ENCODE measurements at regions not wholly inside any gene's neighbourhood (a gene's known extent, or its start where the extent isn't known, plus 50 kb on each side); places are given as distances from the start of the nearest gene placed in this dataset.

- H3K79me2 ChIP-seq (ENCODE audit: insufficient read depth, low read length): no peaks in the 10 kb centered on the region
- no peaks in the 10 kb centered on the region for H3K9me3 ChIP-seq (ENCODE audit: control insufficient read depth, low read depth, low read length)
- H2BK5ac ChIP-seq (ENCODE audit: insufficient read length, low read length): no peak overlapping the region
- no peak overlapping the region for H3K4me3 Mint-ChIP-seq
- H2BK20ac ChIP-seq (ENCODE audit: low read depth, low read length, poor library complexity, severe bottlenecking): no peak overlapping the region
- H3K56ac ChIP-seq (ENCODE audit: insufficient read length, low read depth, low read length): no peak overlapping the region
- no peak overlapping the region for H3K4me2 ChIP-seq (ENCODE audit: insufficient read depth, insufficient read length, low read length)
- no peak overlapping the region for H4K8ac ChIP-seq (replicated peaks; ENCODE audit: insufficient read length, low read depth, low read length)
- no peak overlapping the region for H2AK5ac ChIP-seq (ENCODE audit: insufficient read length, low read length)
- H3K27me3 ChIP-seq (ENCODE audit: insufficient read depth, low read length): no peaks in the 10 kb centered on the region
- no peak overlapping the region for H3K27ac Mint-ChIP-seq
- no peak for TF ChIP-seq CTCF (conservative IDR thresholded peaks at IDR 0.05)
- H4K91ac ChIP-seq (ENCODE audit: insufficient read length, low read depth, low read length): no peak overlapping the region
- H3K27ac ChIP-seq (ENCODE audit: insufficient read length, low read depth, low read length): no peak overlapping the region
- DNase-seq: no peak
- H3K18ac ChIP-seq (ENCODE audit: insufficient read length, low read depth, low read length): no peak overlapping the region
- no peak overlapping the region for H3K23ac ChIP-seq (ENCODE audit: insufficient read length, low read depth, low read length)
- no peak overlapping the region for H2AFZ ChIP-seq (ENCODE audit: low read length)
- no peaks in the 10 kb centered on the region for H3K23me2 ChIP-seq (ENCODE audit: insufficient read length, low read depth, low read length, poor library complexity, severe bottlenecking)
- no peak overlapping the region for H2BK12ac ChIP-seq (ENCODE audit: insufficient read length, low read depth, low read length)
- no CpG with 5 or more reads among the region's 6 CpGs for WGBS (ENCODE audit: extremely low coverage, insufficient read length, low lambda C conversion rate)
- H3K36me3 Mint-ChIP-seq (ENCODE audit: insufficient read depth in 1 of 3, low read depth in 3 of 3): no peaks in the 10 kb centered on the region
- H3K14ac ChIP-seq (ENCODE audit: insufficient read depth, low read length): no peak overlapping the region
- no peak overlapping the region for H2BK15ac ChIP-seq (ENCODE audit: low read depth, low read length)
- H3K9me3 Mint-ChIP-seq: no peaks in the 10 kb centered on the region
- no peaks in the 10 kb centered on the region for H3K79me1 ChIP-seq (ENCODE audit: insufficient read depth, low read depth, low read length, poor library complexity, severe bottlenecking)
- H3K4me1 ChIP-seq (ENCODE audit: insufficient read depth, low read length): no peaks in the 10 kb centered on the region
- no peak overlapping the region for H3K9ac ChIP-seq (ENCODE audit: extremely low read depth, insufficient read length, low read length)
- no peak overlapping the region for H2BK120ac ChIP-seq (ENCODE audit: low read depth, low read length, poor library complexity, severe bottlenecking)
- H3T11ph ChIP-seq (ENCODE audit: low read length): no peak overlapping the region
- H3K4me1 Mint-ChIP-seq: peaks cover 7 to 13% of the 10 kb centered on the region in 2 experiments
- H3K4ac ChIP-seq (ENCODE audit: low read depth, low read length): no peak overlapping the region
- H4K20me1 ChIP-seq (ENCODE audit: control insufficient read depth, insufficient read depth, insufficient read length): no peaks in the 10 kb centered on the region
- no peak overlapping the region for H4K5ac ChIP-seq (ENCODE audit: insufficient read length, low read depth, low read length)
- no peaks in the 10 kb centered on the region for H3K27me3 Mint-ChIP-seq (ENCODE audit: low read depth)
These were observed 96.7 kb downstream of the SLIT2 start for GRCh38 chr4:20348411-20348810.
